NCI-H1694 treated with DMSO at 0.1 percent for 48 hours (cell line): ENCODE measurements at regions not wholly inside any gene's neighbourhood (a gene's known extent, or its start where the extent isn't known, plus 50 kb on each side); places are given as distances from the start of the nearest gene placed in this dataset.
"Not testable (repeated sequence)": the region's sequence is repeated elsewhere in the genome, so short reads cannot be mapped to it uniquely, and the experiment has no call there.

ENCODE experiments used
- DNase-seq: peaks from one replicate; lab custom pipeline; 2025; lab: John Stamatoyannopoulos, UW

DNA sequence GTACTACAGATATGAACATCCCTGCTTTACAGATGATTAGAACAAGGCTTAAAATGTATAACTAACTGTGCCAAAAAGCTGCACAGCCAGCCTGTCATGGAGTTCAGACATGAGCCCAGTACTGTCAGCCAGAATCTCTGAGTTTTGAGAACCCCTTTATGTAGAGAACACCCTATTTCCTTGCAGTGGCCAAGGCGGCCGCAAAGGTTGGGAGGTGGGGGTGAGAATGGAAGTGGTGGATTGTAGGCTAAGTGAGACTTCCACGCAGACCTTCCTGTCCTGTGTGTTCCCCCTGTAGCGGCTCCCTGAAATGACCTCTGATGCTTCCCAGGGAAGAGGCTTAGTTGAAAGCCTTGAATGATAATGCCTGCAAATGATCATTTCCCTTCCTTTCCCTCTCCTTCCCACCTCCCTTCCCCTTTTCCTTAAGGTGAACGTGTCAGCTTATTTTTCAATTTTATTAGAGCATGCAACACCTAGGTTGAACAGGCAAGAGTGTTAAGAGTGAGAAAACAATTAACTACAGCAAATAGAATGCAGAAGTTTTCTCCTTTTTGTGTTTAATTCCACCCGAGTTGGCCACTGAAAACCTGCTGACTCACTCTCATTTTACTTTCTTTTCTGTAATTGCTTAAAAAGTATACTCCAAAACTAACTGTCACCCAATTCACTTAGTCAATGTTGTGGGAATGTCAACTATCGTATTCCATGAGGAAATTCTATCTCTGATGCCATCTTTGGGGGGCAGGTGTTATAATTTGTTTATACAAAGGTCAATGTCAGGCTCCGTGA lies 167.0 kb upstream of the EDNRB start:
- no peak for DNase-seq

DNA sequence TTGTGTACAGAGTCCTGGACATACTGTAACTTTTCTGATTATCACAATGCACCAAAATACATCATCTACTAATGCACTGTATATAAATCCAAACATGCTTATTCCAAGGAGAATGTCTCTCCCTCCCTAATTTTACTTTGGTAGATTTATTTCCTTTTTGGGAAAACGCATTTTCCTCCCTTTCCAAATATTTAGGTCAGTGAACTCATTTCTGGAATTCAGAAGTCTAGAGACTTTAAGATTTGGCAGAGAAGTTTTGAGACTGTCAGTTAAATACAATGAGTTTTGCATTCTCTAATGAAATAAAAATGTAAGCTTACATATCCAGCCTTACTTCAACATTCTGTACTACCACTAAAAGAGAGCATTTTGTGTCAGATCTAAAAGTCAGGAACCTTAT lies 165.8 kb upstream of the EDNRB start:
- no peak for DNase-seq

DNA sequence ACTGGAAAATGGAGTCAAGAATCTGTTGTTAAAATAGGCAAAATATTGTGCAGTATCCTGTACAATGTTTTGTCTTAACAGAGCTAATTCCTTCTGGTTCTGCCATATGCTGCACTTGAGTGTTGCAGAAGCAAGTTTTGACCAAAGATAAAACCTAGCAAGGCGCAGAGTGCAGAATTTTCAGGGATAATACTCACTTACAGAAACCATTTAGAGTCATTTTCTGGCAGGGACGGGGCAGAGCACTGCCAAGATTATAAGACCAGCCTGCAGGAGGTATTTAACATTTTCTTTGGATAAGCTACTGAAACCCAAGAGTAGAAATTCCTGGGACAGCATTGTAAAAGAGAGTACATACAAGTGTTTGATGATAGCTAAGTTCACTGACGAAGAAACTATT lies 159.5 kb upstream of the EDNRB start:
- DNase-seq, result no peak

DNA sequence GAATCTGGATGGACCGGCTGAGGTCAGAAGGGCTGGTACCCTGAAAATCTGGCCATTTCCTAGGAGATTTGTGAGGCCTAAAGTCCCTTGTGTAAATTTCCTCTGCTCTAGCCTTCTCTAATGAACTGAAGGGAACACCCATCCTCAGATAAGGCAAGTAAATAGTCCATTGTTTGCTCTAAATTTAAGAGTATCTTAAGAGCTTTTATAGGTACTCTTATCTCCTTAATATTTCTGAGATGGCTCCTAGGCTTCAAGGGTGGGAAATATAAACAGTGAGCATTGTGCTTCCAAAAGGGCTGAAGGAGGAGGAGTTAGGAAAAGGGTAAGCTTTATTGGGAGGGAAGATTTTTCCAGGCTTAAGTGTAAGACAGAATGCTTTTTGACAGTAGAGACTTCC lies 148.7 kb upstream of the EDNRB start:
- no peak for DNase-seq

DNA sequence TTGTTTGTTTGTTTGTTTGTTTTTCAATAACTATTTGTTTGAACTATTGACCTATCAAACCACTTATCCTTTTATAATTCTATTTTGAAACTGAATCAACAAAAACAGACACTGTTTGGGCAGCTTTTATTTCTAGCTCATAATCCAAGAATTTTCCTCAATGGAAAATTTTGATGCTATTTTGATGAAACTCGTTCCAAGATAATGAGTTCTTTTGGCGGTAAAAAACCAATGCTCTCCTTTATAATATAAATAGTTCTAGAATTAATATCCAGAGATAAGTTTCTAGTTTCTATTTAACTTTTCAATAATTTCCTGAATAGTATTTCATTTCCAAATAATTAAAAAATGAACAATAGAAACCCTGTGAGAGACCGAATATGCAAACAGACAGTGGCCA lies 146.5 kb upstream of the EDNRB start:
- no peak for DNase-seq

DNA sequence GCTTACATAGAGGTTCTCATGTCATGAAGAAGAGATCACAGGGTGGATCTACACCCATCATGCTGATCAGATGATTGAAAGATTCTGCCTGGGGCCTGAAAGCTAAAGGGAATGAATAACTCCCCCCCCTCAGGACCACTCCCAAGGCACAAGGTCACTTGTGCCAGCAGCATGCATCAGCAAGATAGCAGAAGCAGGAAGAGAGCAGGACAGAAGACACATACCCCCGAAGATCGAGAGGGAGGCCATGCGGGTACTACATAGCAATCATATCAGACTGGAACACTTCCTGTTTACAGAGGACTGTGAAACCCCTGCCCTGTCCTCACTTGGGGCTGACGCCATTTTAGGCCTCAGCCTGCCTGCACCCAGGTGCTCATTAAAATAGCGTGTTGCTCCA lies 143.2 kb upstream of the EDNRB start:
- DNase-seq, result no peak

DNA sequence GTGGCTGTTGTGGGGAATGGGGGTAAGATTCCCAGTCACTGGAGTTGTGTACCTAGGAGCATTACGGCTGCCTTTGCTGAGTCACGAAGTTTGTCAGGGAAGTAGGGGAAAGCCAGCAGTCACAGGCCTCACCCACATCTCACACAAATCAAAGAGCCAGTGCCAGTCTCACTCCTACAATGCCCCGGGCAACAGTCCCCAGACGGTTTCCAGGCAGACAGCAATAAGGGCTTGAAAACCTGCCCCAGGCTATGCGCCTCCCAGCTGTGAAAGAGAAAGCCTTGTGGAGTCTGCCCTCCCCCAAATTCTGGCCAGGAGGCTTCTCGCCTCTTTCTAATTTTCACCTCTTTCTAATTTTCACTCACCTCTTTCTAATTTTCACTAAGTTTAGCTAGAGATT lies 142.3 kb upstream of the EDNRB start:
- no peak for DNase-seq

DNA sequence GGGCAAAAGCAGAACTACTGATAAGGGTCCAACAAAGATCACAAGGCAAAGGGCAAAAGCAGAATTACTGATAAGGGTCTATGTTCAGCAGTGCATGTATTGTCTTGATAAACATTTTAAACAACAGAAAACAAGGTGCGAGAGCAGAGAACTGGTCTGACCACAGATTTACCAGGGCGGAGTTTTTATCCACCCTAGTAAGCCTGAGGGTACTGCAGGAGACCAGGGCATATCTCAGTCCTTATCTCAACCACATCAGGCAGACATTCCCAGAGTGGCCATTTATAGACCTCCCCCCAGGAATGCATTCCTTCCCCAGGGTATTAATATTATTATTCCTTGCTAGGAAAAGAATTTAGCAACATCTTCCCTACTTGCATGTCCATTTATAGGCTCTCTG lies 138.2 kb upstream of the EDNRB start:
- DNase-seq, result not testable (repeated sequence)

DNA sequence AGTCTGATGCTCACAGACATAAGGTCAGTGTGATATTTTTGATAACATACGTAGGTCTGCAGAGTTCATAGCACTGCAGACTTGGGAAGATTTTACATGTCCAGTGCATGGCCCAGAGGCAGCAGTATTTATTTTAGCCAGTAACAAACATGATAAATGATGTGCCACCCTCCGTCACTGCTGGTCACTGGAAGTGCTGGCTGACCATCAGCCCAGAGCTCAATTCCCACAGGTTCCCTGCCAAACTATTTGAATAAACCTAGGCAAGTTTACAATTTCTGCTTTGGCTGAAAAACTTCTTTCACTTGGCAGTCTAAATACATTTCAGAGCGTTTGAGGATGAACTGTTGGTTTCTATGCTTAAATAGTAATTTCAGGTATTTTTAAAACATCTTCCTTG lies 135.5 kb upstream of the EDNRB start:
- DNase-seq, result no peak

DNA sequence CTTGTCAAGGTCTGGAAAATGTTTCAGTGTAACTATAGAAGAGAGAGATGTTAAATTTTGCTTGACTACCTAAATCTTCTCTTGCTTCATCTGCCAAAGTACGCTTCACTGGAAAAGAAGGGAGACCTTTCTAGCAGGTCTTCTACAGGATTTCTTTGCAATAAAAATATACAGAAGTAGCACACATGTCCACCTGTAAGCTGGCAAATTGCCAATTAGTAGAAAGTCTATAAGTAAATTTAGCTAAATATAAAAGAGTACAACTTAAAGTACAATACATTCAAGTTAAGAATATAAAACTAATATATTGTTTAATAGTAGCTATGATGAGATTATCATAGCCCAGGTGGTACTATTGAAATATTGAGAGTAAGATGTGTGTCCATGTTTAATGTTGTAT lies 128.5 kb upstream of the EDNRB start:
- DNase-seq, result no peak

DNA sequence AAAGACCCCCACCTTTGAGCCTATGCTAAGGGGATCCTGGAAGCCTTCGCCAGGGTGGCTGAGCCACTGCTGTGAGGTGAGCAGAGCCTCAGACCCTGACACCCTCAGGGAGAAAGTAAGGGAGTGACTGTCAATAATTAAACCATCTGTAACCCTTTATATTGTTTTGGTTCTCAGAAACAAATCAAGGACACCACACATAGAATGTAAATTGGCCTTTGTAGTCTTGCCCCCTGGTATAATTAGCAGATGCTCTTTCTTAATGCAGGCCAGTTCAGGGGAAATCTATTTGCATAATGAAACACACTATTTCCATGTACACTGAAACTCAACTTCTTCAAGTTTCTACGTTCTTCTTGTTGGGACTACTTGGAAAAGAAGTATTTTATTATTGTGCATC lies 127.7 kb upstream of the EDNRB start:
- DNase-seq, result no peak

DNA sequence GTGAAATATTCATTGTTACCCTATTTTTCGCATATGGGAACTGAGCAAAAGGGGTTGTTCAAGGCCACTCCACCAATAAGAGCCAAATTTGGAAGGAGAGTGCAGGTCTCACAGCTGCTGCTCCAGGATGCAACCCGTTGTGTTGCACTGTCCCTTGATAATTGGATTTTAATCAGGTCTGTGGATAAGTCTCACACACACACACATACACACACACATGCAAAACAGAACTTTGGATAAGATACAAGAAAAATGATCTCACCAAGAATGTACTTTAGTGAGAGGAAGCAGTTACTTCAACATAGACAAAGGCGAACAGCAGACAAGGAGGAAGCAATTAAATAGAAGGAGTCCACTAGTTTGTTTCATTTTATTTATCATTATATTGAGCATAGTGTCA lies 127.3 kb upstream of the EDNRB start:
- DNase-seq, result no peak

DNA sequence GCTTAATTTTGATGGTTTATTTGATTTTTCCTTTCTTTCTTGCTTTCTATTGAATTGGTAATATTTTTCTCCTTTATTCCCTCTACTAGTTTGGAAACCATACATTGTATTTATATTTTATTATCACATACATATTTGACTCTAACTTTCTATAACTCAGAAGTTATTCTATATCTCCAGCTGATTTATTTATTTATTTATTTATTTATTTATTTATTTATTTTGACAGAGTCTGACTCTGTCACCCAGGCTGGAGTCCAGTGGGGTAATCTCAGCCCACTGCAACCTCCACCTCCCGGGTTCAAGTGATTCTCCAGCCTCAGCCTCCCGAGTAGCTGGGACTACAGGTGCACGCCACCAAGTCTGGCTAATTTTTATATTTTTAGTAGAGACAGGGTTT lies 122.7 kb upstream of the EDNRB start:
- not testable (repeated sequence) for DNase-seq

DNA sequence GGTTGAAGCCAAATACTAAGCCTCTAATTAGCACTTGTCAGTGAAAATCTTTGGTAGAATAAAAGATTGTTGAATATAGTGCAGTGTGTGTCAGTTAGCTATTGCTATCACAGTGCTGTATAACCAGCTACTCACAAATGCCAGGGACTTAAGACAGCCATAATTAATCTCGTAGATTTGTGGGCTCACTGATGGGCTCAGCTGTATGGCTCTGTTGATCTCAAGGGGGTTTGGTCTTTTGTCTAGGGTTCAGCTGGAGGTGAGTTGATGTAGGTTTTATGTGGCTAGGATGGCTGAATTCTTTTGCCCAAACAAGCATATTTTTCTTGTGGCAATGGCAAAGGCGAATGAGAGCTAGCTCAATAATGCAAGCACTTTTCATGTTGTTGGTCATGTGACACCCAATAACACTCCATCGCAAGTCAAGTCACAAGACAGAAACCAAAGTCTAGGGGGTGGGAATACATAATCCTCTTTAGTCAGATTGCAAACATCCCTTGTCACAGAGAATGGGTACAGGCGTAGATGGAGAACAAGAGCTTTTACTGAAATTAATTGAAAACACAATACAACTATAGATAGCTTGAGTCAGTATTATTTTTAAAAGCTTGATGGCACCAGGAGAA lies 121.7 kb upstream of the EDNRB start:
- DNase-seq, result no peak

DNA sequence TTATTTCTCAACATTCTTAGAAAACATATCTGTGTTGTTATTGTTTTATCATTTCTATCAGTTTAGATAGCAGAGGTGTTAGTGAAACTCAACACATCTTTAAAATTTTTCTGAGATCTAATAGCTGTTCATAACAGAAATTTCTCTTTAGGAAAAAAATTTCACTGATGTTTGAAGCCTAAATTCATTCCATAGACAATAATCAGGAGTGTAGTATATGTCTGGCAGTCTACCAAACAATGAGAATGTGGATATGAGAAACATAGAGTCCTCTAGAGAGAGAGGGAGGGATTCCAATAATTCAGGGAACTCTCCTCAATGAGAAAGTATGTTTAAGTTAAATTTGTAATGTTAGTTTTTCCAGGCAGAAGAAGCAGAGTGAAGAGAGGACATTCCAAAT lies 118.2 kb upstream of the EDNRB start:
- no peak for DNase-seq

DNA sequence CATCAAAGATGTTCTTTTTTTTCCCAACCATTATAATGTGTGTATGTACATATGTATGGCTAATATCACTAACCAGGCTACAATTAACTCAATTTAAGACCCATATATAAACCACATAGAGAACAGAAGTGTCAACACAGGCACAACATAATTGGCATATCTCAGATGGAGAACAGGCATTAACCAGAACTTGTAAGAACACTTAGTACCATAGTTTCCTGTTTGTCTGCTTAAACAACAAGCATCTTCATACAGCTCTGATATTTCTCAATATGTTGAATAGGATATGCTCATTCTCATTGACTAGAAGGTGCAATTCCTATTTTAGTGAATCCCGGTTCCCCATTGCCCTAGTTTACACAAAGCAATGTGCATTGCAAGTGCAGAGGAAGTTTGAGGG lies 116.9 kb upstream of the EDNRB start:
- DNase-seq, result no peak

DNA sequence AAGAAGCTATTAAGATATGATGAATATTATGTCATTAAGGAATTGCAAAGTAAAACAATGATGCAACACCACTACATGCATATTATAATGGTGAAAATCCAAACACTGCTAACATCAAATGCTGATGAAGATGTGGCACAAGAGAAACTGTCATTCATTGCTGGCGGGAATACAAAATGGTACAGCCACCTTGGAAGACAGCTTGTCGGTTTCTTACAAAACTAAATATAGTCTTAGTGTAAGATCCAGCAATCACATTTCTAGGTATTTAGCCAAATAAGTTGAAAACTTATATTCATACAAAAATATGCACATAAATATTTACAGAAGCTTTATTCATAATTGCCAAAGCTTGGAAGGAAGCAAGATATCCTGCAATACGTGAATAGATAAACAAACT lies 114.9 kb upstream of the EDNRB start:
- DNase-seq, result no peak

DNA sequence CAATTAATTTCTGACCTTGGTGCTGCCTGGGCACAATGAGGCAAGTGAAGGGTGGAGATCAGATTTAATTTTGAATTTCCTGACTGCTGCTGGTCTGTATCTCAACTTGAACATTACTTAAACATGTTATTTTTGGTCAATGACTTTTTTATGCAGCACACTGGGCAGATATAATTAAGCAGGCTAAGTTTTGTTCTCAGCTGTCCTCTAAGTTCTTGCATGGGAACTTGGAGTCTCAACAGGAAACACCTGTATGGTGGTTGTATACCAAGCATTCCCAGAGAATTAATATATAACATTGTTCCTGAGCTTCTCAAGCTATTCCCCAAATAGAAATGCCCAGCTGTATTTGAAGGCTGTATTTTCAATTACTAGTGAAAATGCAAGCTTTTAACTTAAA lies 113.5 kb upstream of the EDNRB start:
- no peak for DNase-seq

DNA sequence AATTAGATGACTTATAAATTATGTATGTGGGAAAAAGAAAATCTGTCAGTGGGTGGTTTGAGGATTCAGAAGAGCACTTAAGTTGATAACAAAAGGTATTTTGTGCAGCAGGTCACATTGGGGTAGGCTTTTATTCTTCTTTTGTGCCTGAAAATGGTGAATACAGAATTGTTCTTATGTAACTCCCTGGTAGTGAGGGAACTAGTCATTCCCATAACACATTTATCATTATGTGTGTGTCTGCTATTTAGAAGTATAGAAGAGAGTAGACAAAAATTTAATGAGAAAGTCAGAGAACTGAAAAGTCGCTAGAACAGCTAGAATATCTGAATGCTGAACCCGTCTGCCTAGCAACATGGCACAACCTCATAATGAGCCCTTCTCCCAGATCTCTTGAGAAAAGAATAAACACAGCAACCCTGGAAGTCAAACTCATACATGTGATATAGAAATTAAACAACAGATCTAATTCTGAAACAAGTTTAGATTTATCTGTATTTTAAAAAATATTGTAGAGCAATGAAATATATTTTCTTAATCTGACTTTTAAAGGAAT lies 111.8 kb upstream of the EDNRB start:
- no peak for DNase-seq

DNA sequence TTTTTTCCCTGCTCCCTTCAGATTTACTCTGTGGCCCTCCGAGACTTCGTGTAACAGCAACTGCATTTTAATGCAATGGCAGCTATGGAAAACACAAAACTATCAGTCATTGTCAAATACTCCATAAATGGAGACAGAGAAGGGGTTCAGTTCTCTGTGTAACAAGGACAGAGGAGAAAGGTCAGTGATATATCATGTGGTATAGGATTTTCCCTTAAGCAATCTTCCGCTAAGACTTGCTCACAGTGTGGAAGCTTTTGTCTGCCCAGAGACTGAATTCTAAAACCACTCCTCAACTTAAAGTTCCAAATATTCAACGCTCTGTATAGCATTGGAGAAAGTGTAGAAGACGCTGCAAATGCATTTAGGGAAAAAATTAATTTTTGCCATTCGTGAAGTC lies 111.3 kb upstream of the EDNRB start:
- DNase-seq, result no peak

DNA sequence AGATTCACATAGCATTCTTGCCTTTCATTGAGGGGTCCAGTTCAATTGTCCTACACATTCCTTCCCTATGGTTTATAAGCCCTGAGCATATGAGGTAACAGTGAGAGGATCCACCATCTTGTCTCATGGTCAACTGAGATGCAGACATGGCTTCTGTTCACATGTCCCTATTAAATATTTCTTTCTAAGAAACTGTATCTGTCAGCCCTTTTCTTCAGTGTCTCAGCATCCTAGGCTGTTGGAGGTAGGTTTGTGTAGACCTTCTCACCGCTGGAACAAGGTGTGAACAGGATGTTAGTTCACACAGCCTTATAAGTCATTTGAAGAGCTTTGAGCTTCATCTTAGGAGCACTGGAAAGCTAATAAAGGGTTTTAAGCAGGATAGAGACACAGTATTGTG lies 110.3 kb upstream of the EDNRB start:
- DNase-seq, result no peak

DNA sequence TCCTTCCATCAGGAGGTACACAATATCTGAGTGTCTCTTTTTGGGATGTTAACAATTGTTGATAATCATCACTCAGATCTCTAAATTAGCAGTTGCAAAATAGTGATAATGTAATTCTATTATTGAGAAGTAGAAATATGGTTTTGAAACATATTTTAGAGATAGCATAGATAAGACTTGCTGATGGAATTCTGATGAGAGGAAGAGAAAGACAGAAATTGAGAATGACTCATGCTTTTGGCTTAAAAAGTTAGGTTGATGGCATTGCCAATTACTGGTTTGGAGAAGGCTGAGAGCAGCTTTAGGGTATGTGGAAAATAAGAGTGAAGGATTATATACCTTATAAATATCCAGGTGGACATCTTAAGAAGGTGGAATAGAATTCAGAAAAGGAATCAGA lies 106.4 kb upstream of the EDNRB start:
- no peak for DNase-seq

DNA sequence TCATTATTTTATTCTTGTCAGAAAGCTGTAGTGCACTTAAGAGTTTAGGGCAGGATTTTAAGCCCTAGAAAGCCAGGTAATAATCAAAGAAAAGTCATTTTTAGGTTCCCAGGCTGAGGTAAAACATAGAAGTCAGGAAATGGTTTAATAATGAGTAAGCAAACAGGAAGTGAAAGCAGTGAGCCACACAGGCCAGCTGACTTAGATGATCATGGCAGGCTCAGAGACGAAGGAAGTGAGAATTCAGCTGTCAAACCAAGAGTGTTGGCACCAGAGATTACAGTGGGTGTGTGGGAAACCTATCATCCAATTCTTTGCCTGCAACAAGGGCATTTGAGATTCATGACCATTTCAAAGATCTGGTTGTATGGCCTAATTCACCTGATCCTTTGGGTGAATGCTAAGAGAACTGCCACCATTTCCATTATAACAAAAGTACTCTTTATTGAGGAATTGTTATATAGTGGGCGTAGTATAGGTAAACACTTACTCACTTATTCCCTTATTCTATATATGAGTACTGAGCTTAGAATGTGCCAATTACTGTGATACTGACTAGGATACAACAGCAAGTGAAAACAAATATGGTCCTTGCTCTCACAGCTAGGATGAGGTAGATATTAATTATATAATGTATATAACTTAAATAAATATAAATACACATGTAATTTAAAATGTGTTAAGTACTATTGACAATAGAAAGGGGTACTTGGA lies 103.7 kb upstream of the EDNRB start:
- DNase-seq, result no peak
